ENCODE measurements at regions not wholly inside any gene's neighbourhood (a gene's known extent, or its start where the extent isn't known, plus 50 kb on each side); places are given as distances from the start of the nearest gene placed in this dataset.

DNA sequence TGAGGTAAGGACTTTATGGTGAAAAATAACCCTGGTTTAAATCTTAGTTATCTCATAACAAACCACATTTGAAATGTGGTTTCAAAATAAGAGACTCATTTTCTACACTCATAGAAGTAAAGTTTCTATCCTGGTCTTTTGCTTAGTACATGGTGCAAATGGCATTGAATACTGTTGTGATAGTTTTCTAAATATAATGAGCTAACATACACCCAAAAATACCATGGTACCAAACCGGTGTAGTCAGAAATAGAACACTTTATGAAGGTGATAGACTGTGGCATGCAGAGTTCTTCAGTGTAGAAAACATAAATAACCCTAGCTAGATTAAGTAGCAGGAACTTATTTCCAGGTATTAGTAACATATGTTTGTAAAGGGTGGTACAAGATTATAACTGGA, 629.4 kb downstream of the PLOD2 start:
- no peak overlapping the region for H3K27ac ChIP-seq
- TF ChIP-seq CTCF (IDR thresholded peaks at IDR 0.05) (no peak), ZFX (IDR thresholded peaks at IDR 0.05; ENCODE audit: borderline replicate concordance) (no peak)

DNA sequence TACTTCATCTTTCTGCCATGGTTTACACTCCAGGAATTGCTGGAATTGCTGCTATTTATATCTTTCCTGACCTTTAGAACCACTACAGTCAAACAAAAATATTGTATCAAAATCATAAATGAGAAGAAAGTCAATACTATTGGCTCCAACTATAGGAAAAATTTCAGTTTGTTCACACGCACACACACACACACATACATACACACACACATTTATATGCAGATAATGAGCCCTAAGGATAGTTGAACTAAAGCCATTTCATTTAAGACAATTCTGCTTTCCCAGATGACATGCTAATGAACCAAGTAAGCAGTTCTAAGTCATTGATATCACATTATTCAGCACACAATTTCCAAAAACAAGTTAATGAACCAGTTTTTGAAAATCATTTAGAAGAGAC, 627.3 kb downstream of the PLOD2 start:
- TF ChIP-seq ZFX (IDR thresholded peaks at IDR 0.05; ENCODE audit: borderline replicate concordance): no peak
- TF ChIP-seq CTCF (IDR thresholded peaks at IDR 0.05): no peak
- H3K27ac ChIP-seq: no peak overlapping the region

GRCh38 chr3:145536461-145536860, 624.5 kb downstream of the PLOD2 start:
- no peak overlapping the region for H3K27ac ChIP-seq
- TF ChIP-seq CTCF (IDR thresholded peaks at IDR 0.05): no peak
- no peak for TF ChIP-seq ZFX (IDR thresholded peaks at IDR 0.05; ENCODE audit: borderline replicate concordance)

- H3K27ac ChIP-seq: no peak overlapping the region
- TF ChIP-seq ZFX (IDR thresholded peaks at IDR 0.05; ENCODE audit: borderline replicate concordance) (no peak), CTCF (IDR thresholded peaks at IDR 0.05) (no peak)
Observed at GRCh38 chr3:145550522-145550921, 610.5 kb downstream of the PLOD2 start.

DNA sequence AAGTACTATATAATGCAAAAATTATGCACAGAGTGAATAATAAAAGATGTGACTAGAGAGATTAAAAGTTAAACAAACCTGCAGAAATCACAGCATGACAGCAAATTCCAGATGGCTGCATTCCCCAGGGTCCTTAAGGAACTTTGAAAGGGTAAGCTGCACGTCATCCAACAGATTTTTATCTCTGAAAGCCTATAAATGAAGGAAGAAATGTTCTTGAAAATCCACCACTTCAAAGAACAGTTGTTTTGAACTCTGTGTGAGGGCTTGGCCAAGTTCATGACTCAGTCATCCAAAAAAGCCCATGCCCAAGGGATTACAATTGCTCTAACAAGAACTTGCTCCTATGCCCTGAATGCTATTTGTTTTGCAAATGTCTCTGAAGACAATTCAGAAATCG, 603.6 kb downstream of the PLOD2 start:
- no peak overlapping the region for H3K27ac ChIP-seq
- no peak for TF ChIP-seq ZFX (IDR thresholded peaks at IDR 0.05; ENCODE audit: borderline replicate concordance)
- no peak for TF ChIP-seq CTCF (IDR thresholded peaks at IDR 0.05)

GRCh38 chr3:145578471-145578870, 582.5 kb downstream of the PLOD2 start:
- no peak overlapping the region for H3K27ac ChIP-seq
- TF ChIP-seq CTCF (IDR thresholded peaks at IDR 0.05) (no peak), ZFX (IDR thresholded peaks at IDR 0.05; ENCODE audit: borderline replicate concordance) (no peak)

- H3K27ac ChIP-seq: no peak overlapping the region
- TF ChIP-seq ZFX (IDR thresholded peaks at IDR 0.05; ENCODE audit: borderline replicate concordance) (no peak), CTCF (IDR thresholded peaks at IDR 0.05) (no peak)
Observed at GRCh38 chr3:145581694-145582093, 579.3 kb downstream of the PLOD2 start.

Measured in 22Rv1 (cell line).